ENCODE measurements at regions not wholly inside any gene's neighbourhood (a gene's known extent, or its start where the extent isn't known, plus 50 kb on each side); places are given as distances from the start of the nearest gene placed in this dataset.

DNA sequence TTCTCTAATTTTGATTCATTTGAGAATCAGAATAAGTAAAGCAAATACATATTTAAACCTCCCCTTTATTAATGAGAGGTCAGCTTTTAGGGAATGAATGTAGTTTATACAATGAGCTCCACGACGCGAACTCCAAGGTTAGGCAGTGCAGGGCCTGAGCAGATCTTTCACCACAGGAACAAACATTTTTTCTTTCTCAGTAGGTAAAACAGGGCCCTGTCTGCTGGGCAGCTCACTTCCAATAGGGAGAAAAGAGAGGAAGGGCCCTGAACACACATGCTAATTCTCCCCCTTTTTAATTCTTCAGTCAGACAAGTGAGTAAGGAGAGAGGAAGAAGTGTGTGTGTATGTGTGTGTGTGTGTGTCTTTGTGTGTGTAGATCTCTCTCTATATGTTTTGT, 682.4 kb upstream of the TMEFF2 start:
- no peak overlapping the region for H3K4me3 Mint-ChIP-seq (ENCODE audit: unreplicated experiment)
- Histone ChIP-seq H3K4me3 (ENCODE audit: low read depth, low read length) (no peak overlapping the region), H3K36me3 (ENCODE audit: control insufficient read depth, insufficient read depth, low read length) (no peaks in the 10 kb centered on the region), H3K9me3 (no peaks in the 10 kb centered on the region), H3K27me3 (replicated peaks; ENCODE audit: control insufficient read depth, insufficient read depth, low read length) (no peaks in the 10 kb centered on the region), H3K4me1 (no peaks in the 10 kb centered on the region)
- no peaks in the 10 kb centered on the region for H3K27me3 Mint-ChIP-seq (ENCODE audit: insufficient read depth, unreplicated experiment)
- CTCF ChIA-PET = no interaction called here
- H3K27ac Mint-ChIP-seq (ENCODE audit: unreplicated experiment) = no peak overlapping the region
- no peaks in the 10 kb centered on the region for H3K4me1 Mint-ChIP-seq (ENCODE audit: low read depth, unreplicated experiment)
- intact Hi-C loops (cut with micrococcal nuclease; ENCODE audit: unreplicated experiment) = no loop called here
- TF ChIP-seq, protein P1, sequence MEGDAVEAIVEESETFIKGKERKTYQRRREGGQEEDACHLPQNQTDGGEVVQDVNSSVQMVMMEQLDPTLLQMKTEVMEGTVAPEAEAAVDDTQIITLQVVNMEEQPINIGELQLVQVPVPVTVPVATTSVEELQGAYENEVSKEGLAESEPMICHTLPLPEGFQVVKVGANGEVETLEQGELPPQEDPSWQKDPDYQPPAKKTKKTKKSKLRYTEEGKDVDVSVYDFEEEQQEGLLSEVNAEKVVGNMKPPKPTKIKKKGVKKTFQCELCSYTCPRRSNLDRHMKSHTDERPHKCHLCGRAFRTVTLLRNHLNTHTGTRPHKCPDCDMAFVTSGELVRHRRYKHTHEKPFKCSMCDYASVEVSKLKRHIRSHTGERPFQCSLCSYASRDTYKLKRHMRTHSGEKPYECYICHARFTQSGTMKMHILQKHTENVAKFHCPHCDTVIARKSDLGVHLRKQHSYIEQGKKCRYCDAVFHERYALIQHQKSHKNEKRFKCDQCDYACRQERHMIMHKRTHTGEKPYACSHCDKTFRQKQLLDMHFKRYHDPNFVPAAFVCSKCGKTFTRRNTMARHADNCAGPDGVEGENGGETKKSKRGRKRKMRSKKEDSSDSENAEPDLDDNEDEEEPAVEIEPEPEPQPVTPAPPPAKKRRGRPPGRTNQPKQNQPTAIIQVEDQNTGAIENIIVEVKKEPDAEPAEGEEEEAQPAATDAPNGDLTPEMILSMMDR (IDR thresholded peaks at IDR 0.05; ENCODE audit: insufficient read depth in 1 of 2, low read depth in 1 of 2, low read length in 1 of 2, severe bottlenecking in 1 of 2, unreplicated experiment in 1 of 2) = no peak
- no peaks in the 10 kb centered on the region for H3K9me3 Mint-ChIP-seq (ENCODE audit: unreplicated experiment)
- H3K36me3 Mint-ChIP-seq (ENCODE audit: insufficient read depth, unreplicated experiment) = no peaks in the 10 kb centered on the region
- POLR2A ChIA-PET = no interaction called here
- no TSS peak for BruUV-seq (replicated peaks)
- DNase-seq = no peak

- Histone ChIP-seq H3K4me1 (no peaks in the 10 kb centered on the region), H3K9me3 (no peaks in the 10 kb centered on the region), H3K4me3 (ENCODE audit: low read depth, low read length) (no peak overlapping the region), H3K27me3 (replicated peaks; ENCODE audit: control insufficient read depth, insufficient read depth, low read length) (no peaks in the 10 kb centered on the region), H3K36me3 (ENCODE audit: control insufficient read depth, insufficient read depth, low read length) (no peaks in the 10 kb centered on the region)
- Mint-ChIP-seq H3K4me3 (ENCODE audit: unreplicated experiment) (no peak overlapping the region), H3K36me3 (ENCODE audit: insufficient read depth, unreplicated experiment) (no peaks in the 10 kb centered on the region), H3K4me1 (ENCODE audit: low read depth, unreplicated experiment) (no peaks in the 10 kb centered on the region), H3K27me3 (ENCODE audit: insufficient read depth, unreplicated experiment) (no peaks in the 10 kb centered on the region), H3K9me3 (ENCODE audit: unreplicated experiment) (no peaks in the 10 kb centered on the region), H3K27ac (ENCODE audit: unreplicated experiment) (no peak overlapping the region)
- TF ChIP-seq, protein P1 (IDR thresholded peaks at IDR 0.05; ENCODE audit: insufficient read depth in 1 of 2, low read depth in 1 of 2, low read length in 1 of 2, severe bottlenecking in 1 of 2, unreplicated experiment in 1 of 2) = no peak
- intact Hi-C loops (cut with micrococcal nuclease; ENCODE audit: unreplicated experiment) = no loop called here
- POLR2A ChIA-PET = no interaction called here
- no TSS peak for BruUV-seq (replicated peaks)
- DNase-seq = no peak
- CTCF ChIA-PET = no interaction called here
Observed at GRCh38 chr2:192876698-192877097, 682.0 kb upstream of the TMEFF2 start.

DNA sequence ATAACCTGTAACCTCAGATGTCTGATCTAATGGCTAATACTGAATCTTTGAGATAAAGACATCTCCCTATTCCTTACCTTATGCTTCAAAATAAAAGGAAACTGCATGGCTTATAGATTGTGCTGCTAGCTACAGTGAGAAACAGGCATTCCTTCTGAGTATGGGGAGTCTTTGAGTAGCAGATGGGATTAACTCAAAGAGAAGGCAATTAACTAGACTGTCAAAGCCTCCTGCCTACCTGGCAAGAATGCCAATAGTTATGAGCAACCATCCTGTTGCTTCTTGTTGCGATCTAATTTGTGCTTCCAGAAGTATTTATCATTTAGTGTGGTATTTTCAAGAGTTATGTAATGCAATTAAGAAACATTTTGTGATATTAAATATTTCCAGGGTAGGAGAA, 660.0 kb upstream of the TMEFF2 start:
- ChIA-PET POLR2A (no interaction called here), CTCF (no interaction called here)
- TF ChIP-seq, protein P1 (IDR thresholded peaks at IDR 0.05; ENCODE audit: insufficient read depth in 1 of 2, low read depth in 1 of 2, low read length in 1 of 2, severe bottlenecking in 1 of 2, unreplicated experiment in 1 of 2) = no peak

More for the DNA sequence above, 660.0 kb upstream of the TMEFF2 start:
- Histone ChIP-seq H3K4me3 (ENCODE audit: low read depth, low read length) (no peak overlapping the region), H3K4me1 (no peaks in the 10 kb centered on the region), H3K36me3 (ENCODE audit: control insufficient read depth, insufficient read depth, low read length) (no peaks in the 10 kb centered on the region), H3K9me3 (no peaks in the 10 kb centered on the region), H3K27me3 (replicated peaks; ENCODE audit: control insufficient read depth, insufficient read depth, low read length) (no peaks in the 10 kb centered on the region)
- DNase-seq = no peak
- Mint-ChIP-seq H3K27ac (ENCODE audit: unreplicated experiment) (no peak overlapping the region), H3K27me3 (ENCODE audit: insufficient read depth, unreplicated experiment) (no peaks in the 10 kb centered on the region), H3K4me1 (ENCODE audit: low read depth, unreplicated experiment) (no peaks in the 10 kb centered on the region), H3K4me3 (ENCODE audit: unreplicated experiment) (no peak overlapping the region), H3K9me3 (ENCODE audit: unreplicated experiment) (no peaks in the 10 kb centered on the region), H3K36me3 (ENCODE audit: insufficient read depth, unreplicated experiment) (no peaks in the 10 kb centered on the region)
- intact Hi-C loops (cut with micrococcal nuclease; ENCODE audit: unreplicated experiment) = no loop called here
- BruUV-seq (replicated peaks) = no TSS peak
